HG03432 (cell line): ENCODE measurements at regions not wholly inside any gene's neighbourhood (a gene's known extent, or its start where the extent isn't known, plus 50 kb on each side); places are given as distances from the start of the nearest gene placed in this dataset.
"Not testable (repeated sequence)": the region's sequence is repeated elsewhere in the genome, so short reads cannot be mapped to it uniquely, and the experiment has no call there.

Source experiments
- ATAC-seq: cut with Tn5 transposase; IDR thresholded peaks from one replicate; pipeline ENCODE4 v1.9.1; 2021; ENCODE audit warnings: mild to moderate bottlenecking, moderate library complexity; ENCODE audit not compliant: unreplicated experiment

- ATAC-seq, result not testable (repeated sequence)
Observed at GRCh38 chr6:164602415-164602814, 707.0 kb downstream of the C6orf118 start.

DNA sequence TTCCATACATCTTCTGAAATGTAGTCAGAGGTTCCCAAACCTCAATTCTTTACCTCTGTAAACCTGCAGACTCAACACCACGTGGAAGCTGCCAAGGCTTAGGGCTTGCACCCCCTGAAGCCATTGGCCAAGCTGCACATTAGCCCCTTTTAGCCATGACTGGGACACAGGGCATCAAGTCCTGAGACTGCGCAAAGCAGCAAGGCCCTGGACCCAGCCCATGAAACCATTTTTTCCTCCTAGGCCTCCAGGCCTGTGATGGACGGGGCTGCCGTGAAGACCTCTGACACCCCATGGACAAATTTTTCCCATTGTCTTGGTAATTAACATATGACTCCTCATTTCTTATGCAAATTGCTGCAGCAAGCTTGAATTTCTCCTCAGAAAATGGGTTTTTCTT is 727.8 kb downstream of the C6orf118 start:
- no peak for ATAC-seq

DNA sequence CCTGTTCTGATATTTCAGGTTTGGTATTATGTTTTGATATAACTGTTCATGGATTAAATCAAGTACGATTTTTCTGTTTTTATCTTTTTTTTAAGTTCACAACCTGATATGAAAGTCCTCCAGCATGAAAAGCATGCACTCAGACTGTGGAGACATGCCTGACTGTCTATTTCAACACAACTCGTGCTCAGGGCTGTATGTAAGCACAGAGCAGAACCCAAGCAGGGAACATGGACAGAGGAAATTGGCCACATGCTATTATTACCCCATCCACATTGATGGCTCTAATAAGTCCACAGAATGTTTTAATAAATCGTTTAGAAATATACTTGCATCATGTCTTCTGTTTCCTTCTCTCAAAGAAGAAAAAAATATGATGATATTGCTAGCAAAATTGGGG is 730.4 kb downstream of the C6orf118 start:
- ATAC-seq, result no peak

- no peak for ATAC-seq
Observed at GRCh38 chr6:164578616-164579015, 730.8 kb downstream of the C6orf118 start.

DNA sequence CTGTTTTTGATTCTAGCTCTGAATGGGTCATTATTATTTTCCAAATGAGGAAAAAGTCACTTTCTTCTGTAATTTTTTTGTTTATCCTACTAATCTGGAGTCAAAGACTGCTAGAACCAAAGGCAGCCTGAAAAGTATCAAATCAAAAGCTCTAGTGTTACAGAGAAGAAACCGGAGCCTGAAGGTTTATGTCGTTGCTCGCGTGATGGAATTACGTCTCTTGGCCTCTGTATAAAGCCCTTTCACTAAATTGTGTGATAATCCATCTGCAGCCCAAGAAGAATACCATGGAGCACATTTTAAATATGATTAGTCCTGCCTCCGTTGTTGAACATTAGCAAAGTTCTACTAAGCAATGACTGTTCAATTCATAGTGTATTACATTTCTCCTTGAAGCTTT is 738.6 kb downstream of the C6orf118 start:
- no peak for ATAC-seq

DNA sequence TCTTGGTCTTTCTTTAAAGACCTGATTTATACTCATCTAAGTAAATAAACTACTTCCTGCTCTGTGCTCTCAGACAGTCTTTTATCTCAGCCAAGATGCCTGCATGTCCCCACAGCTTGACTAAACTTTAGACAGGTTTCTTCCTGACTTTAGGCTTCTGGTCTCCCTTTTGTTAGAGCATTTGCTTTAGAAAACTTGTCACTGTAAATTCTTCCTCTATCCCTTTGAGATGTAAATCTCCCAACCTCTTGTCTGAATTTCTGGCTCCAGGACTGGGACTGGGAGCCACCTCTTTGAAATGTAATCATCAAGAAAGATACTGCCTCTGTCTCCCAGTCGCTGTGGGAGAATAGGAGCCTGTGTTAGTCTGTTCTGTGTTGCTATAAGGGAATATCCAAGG is 739.9 kb downstream of the C6orf118 start:
- ATAC-seq, result no peak

- no peak for ATAC-seq
Observed at GRCh38 chr6:164563924-164564323, 745.5 kb downstream of the C6orf118 start.

DNA sequence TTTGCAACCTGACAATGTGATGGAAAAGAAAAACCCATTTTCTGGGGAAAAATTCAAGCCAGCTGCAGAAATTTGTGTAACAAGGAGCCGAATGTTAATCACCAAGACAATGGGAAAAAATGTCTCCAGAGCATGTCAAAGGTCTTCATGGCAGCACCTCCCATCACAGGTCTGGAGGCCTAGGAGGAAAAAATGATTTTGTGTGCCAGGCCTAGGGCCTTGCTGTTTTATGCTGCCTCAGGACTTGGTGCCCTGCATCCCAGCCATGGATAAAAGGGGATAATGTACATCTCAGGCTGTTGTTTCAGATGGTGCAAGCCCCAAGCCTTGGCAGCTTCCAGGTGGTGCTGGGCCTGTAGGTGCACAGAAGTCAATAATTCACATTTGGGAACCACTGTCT is 747.7 kb downstream of the C6orf118 start:
- ATAC-seq, result no peak

- ATAC-seq, result no peak
Observed at GRCh38 chr6:164554700-164555476, 754.5 kb downstream of the C6orf118 start.

DNA sequence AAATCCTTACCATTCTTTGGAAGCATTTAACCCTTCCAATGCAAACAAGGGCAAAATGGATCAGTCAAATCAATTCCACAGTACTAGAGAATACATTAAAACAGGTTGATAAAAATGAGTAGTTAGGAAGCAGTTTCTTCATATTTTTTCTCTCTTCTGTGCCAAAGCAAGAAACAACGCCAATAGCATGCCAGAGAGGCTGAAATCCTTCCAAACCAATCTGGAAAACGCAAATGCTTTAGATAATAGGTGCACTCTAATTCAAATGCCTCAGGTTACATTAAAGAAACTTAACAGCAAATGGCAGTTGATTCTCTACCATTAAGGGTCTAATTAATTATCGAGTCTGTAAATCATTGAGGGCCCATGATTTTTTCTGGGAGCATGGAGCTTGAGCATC is 755.2 kb downstream of the C6orf118 start:
- ATAC-seq, result no peak

- ATAC-seq, result no peak
Observed at GRCh38 chr6:164551706-164552105, 757.7 kb downstream of the C6orf118 start.

DNA sequence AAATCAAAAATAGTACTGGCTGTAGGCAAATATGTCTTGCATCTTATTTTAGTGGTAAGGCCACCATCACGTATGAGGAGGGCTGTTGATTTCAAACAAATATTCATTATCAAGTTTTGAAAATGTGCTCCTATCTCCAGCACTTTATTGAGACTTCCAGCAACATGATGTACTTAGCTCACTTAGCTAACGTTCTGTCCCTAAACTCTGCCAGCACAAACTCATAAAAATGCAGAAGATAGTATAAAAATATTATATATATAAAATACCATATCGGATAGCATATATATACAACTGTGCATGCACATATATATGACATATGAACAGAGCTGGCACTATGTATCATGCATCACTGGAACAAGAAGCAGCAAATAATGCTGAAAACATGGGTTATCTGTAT is 762.3 kb downstream of the C6orf118 start:
- no peak for ATAC-seq

- no peak for ATAC-seq
Observed at GRCh38 chr6:164546263-164546662, 763.1 kb downstream of the C6orf118 start.

GRCh38 chr6:164534070-164534766 is 775.2 kb downstream of the C6orf118 start:
- ATAC-seq, result no peak

GRCh38 chr6:164533045-164533362 is 776.4 kb downstream of the C6orf118 start:
- no peak for ATAC-seq

DNA sequence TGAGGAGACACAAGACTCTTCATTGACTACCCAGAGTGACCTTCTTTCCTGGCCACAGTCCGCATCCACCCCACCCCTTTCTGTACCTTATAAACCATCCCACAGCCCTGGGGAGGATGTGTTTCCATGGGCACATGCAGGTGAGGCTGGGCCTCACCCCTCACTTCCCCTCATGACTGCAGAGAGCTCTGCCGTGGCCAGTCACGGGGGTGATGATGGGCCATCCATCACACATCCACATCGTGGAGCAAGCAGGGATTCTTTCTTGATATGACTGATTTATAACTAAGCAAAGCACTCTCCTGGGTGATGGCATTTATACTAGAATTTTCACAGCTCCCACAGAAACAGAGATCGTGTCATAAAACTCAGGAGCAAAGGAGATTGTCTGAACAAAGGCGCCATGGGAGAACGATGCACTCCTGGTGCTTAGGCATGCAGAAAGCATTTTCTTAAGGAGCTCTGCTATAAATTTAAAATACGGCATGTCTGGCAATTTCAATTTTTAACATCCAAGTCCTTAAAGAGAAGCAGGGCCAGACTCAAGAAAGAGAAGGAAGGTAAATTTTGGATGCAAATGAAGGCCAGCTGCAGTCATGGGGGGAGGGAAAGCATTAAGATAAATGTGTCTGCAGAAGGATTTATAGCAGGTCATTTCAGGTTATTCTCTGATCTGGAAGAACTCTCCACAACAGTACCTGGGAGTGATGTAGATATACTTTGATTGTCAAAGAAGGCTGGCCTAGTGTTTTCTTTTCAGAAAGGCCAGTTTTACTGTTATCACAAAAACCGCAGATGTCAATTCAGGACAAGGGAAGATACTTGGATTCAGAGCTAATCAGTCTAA is 777.0 kb downstream of the C6orf118 start:
- ATAC-seq, result no peak

DNA sequence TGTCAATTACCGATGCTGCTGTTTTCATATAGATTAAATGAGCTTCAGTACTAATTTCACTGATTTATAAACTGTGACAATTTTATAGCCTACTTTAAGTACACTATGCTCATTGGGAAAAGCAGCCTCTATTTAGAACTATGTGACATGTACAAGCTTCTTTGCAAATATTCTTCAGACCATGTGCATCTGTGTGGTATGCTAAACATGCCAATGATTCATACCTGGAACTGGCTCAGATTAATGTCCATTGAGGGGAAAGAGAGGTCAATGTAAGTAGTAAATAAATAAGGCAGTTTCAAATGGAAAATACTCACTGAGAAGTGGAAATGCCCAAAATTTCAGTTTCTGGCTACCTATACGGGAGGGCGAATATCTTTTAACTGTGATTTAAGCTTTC is 777.7 kb downstream of the C6orf118 start:
- no peak for ATAC-seq

DNA sequence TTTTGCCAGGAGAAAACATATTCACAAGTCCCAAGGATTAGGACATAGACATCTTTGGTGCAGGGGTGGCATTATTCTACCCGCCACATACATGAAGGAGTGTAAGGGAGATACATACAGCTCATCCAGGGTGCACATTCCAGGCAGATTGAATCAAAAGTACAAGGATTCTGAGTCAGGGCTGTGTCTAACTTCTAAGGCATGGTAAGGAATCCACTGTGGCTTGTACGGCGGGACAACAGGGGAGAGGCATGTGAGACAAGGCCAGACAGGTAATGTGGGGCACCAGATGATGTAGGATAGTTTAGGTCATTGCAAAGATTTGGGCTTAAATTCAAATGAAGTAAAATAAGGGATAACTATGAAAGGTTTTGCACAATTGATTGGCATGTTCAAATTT is 780.9 kb downstream of the C6orf118 start:
- no peak for ATAC-seq

DNA sequence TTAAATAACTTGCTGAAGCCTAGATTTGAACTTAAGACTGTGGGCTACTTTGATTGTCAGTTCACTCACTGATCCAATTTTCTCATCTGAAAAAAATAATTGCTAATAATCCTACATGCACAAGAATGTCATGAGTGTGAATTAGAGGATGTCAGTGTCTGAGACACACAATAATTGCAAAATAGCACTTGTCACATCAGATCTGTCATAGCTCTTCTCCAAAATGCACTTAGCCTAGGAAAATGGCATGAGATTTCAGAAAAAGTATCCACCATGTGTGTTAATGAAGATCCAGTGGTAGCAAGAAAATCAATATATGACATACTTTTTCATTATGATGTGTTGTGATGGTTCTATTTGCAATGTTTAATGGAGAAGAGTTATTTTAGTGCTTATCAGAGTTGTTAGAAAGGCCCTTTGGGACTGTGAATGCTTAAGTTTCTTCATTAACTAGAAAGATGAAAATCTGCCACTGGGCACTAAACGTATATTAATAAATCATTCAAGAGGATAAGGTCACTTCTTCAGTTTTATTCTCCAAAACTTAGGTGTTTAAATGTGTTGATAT is 786.2 kb downstream of the C6orf118 start:
- no peak for ATAC-seq

- ATAC-seq, result no peak
Observed at GRCh38 chr6:164520916-164521315, 788.5 kb downstream of the C6orf118 start.

DNA sequence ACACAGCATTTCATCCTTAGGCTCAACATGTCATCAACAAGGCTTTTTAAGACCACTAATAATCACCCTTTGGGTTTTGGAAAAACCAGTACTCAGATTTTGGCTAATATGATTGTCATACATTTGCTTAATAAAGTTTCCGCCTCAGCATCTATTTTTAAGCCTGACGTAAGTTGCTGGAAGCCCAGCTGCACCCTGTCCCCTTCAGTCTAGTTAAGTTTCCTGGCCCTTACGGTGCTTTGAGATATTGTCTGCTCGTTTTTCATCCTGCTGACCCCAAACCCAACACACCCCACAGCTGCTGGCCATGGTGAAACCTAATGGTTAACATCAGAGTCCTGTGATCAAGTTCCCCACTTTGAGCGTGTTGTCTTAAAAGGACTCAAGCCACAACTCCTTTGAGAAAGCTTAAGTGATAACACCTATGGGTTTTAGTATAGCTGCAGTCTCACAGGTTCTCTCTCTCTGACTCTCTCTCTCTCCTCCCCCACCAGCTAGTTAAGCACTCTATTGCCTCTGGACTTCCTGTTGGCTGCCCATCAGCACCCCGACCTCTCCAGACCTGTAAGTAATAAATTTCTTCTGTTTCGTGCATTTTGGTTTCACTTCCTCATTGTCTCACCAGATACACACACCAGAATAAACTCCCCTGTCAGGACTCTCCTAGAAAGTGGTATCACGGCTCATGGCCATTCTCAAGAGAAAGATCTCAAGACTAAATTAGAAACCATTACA is 802.0 kb downstream of the C6orf118 start:
- ATAC-seq, result peak; percentile 92
